Esophagus mucosa (tissue), 1 donor: ENCODE measurements at regions not wholly inside any gene's neighbourhood (a gene's known extent, or its start where the extent isn't known, plus 50 kb on each side); places are given as distances from the start of the nearest gene placed in this dataset.
"Not testable (repeated sequence)": the region's sequence is repeated elsewhere in the genome, so short reads cannot be mapped to it uniquely, and the experiment has no call there.

Experiments
- ATAC-seq: fragments of 200-7000 bp; cut with Tn5 transposase; one replicate; pipeline ENCODE4 v1.9.1; 2020
- donor health status: DM: yes; HTN: yes; CAD: no.

DNA sequence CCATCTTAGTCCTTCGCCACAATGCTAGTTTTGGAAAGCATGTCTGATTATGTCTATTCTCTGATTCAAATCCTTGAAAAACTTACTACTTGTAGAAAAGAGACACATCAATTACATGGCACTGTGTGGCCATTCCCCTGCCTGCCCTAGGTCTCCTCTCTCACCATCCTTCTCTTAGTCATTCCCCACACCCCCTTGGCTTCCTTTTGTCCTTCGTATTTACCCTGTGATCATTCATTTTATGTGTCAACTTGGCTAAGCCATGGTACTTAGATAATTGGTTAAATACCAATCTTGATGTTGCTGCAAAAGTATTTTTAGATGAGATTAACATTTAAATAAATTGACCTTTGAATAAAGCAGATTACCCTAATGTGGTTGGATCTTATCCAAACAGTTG lies 122.9 kb upstream of the CDH11 start:
- ATAC-seq, result no peak

DNA sequence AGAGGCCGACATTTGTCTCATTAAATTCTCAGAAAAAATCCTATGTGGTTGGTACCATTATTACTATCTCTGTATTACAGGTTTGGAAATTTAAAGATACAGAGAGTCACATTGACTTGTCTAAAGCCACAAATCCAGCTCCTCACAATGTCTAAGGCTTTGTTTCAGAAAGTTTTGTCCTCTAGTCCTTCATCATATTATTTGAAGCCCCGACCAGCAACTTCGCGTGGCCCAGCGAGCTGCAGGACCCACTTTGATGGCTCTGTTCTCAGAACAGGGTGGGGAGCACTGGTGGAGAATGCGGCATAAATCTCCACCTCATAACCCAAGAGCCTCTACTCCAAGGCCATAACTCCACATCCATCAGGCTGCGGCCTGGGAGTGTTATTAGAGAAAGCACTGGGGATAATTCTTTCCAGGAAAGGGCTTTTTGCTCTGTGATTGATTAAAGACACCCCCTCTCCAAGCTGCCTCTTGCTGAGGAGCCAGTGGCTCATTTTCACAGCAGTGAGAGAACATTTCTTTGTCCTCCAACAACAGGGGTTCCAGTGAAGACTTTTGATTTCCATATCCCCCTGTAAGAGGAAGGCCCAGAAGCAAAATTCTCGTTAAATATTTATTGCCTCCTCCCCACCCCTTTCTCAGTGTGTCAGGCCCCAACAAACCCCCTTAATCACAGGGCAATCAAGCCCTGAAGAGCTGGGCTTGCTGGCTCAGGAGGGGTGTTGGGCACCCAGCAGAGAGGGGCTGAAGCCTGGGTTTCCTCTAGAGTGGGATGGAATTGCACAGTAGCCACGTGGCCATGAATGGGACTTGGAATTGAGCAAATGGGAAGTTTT lies 113.7 kb upstream of the CDH11 start:
- no peak for ATAC-seq

DNA sequence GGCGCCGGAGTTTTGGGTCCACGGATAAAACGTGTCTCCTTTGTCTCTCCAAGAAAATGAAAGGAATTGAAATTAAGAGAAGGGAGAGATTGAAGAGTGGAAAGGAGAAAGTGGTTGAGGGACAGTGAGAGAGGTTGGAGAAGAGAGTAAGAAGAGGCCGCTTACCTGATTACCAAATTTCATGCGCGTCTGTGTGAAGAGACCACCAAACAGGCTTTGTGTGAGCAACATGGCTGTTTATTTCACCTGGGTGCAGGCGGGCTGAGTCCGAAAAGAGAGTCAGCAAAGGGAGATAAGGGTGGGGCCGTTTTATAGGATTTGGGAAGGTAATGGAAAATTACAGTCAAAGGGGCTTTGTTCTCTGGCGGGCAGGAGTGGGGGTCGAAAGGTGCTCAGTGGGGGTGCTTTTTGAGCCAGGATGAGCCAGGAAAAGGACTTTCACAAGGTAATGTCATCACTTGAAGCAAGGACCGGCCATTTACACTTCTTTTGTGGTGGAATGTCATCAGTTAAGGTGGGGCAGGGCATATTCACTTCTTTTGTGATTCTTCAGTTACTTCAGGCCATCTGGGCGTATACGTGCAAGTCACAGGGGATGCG lies 113.0 kb upstream of the CDH11 start:
- ATAC-seq, result not testable (repeated sequence)

DNA sequence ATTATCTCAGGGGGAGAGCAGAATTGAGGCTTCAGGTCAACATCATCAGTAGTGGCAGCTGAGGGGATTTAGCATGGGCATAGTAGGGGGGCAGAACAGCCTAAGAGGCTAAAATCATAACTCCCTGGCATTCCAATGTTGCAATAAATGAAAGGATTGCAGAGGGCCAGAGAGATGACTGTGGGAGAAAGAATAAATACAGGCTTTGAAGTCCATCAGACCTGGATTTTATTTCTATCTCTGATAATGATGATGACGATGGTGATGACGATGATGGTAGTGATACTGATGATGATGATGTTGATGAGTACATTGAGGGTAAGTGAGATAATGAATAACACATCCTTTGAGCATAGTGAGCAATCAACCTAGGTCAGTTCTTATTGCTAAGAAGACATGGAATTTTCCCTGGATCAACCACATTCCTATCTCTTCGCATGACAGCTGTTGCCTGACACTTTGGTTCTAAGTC lies 107.4 kb upstream of the CDH11 start:
- no peak for ATAC-seq

DNA sequence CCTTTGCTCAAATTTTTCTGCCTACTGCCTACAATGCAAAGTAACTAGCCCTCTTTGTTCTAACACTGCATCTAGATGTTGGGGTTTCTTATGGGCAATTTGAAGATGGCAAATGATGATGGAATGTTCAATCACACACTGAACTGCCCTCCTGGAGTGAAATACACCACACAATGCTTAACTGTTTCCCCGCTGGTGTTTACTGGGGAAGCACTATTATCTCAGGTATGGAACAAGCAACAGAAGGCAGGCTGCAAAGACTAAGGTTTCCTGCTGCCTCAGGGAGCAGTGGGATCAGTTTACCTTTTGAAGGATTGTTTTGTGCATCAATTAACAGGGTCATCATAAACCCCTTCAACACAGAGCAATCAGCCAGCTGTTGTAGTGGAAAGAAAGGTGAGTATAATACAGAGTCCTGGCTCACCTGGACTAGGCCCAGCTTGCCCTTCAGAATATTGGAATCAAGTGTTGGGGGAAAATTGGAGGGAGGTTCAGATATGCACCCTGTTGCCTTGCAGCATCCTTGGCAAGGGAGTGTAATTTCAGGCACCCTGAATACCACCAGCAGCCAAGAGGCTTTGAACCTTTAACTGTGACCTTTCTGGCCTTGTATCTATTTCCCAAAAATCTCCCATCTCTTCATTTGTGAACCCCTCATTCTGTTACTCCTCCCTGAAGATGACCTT lies 105.4 kb upstream of the CDH11 start:
- ATAC-seq, result no peak

DNA sequence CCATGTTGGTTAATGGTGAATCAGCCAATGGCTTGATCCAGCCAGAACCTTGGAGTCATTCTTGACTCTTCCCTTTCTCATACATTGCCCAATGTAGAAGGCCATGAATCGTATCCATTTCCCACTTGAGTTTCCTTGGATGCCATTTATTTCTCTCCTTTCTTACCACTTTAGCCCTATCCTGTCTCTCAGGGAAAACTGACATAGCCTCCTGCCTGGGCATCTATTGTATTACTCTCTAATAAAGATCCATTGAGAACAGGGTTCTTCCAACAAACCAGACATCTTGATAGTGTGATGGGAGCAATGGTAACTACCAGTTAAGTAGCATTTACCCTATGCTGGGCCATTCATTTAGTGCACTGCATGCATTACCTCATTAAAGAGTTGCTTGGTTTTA lies 104.2 kb upstream of the CDH11 start:
- no peak for ATAC-seq

DNA sequence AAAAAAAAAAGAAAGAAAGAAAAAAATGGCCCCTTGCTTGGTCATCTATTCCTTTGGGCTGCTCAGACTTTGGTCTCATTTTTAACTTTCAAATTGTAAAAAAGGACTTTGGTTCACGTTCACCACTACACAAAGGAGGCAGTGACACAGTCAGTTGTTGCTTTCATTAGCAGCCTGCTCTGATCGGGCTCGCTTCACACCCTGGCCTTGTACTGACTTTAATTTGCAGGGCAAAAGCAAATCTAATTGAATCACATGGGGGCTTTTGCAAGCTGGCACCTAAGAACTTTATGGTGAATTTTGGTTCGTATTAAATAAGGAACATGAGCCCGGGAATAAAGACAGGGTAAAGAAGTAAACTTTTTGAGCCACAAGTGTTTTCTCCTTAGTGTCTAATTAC lies 103.6 kb upstream of the CDH11 start:
- ATAC-seq, result no peak

DNA sequence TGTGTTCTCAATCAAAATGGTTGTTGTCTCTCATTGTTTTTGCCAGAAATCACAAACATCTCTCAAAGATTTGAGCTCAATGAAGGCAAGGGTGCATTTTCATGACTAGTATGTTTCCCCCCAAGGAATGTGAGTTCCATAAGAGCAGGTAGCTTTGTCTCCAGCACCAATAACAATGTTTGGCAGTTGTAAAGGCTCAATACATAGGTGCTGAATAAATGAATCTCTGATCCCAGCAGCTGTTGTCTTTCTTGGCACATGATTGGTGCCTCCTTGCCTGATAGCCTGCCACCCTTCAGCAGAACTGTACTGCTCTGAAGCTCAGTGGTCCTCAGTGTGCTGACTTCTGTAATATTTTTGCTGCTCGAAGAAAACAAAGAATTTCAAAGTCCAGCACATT lies 103.1 kb upstream of the CDH11 start:
- no peak for ATAC-seq

DNA sequence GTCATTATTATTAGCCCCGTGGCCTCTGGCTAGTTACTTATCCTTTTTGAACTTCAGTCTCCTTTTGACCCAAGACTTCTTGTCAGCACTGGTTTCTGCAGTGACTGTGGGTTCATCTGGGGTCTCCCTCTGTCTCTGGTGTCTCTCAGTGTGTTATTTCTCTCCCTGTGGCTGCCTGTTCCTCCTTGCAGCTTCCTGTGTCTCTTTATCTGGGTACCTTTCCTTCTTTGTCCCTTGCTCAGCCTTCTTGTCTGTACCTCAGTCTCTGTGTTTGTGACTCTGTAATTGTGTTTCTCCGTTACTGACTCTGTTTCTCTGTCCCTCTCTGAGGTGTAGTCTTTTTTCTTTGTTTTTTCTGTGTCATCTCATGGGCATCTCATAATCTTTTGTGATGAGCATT lies 102.6 kb upstream of the CDH11 start:
- ATAC-seq, result no peak

DNA sequence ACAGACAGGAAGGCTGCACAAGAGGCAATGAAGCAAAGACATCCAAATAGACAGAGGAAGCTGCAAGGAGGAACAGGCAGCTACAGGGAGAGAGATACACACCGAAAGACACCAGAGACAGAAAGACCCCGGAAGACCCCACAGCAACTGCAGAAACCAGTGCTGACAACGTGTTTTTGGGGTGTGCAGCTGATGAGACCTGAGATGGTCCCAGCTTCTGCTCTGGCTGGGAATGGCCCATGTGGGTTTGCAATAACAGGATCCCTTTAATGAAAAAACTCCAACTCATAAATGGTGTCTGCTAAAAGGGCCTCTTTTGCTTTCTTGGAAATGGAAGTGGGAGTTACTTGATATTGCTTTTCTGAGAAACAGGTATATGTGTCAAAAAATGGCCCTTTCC lies 101.5 kb upstream of the CDH11 start:
- no peak for ATAC-seq

DNA sequence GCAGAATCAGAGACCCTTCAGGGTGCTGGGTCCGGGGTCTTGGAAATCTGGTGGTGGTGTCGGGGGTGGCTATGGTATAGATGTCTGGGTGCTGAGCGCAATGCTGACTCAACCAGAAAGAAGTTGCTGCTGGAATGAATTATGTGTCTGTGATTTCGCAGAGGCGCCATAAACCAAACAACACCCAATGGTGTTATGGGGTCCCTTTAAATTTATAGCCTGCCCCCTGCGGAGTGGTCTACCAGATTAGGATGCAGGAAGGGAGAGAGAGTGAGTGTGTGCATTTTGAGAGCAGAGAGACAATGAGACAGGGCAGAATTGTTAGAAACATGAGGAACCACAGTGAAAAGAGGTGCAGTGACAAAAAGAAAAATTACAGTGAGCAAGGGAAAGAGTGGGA lies 100.7 kb upstream of the CDH11 start:
- no peak for ATAC-seq

DNA sequence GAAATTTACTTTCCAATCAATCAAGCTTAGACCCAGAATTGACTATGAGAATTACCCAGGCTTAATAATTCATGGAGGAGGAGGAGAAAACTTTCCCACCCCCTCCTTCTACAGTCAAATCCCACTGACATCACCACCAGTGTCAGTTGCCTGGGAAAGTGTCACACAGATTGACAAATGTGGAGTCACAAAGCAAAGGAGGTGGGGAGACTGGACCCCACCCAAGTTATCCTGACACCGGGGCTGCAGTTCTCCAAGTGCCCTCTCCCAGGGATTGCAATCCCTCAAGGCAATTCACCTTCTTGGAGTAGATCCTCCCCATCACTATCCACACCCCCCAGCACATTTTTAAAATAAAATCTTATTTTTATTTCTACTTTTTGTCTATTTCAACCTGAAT lies 100.2 kb upstream of the CDH11 start:
- no peak for ATAC-seq

DNA sequence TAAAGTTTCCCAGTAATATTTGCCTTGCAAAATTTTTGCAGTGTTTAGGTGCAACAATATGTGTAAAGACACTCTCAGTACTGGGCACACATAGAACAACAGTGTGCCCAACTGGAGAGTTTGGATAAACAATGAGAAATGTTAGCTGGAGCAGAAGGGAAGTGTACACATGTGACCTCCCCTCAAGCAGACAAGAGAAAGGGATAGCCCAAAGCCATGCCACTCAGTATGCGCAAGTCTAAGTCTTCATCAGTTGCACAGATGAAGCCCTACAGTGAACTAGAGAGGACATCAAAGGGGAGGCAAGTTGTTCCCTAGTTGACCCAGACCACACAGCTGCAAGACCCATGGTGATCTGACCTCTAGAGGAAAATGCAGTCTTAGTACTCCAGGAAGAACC lies 97.9 kb upstream of the CDH11 start:
- no peak for ATAC-seq

DNA sequence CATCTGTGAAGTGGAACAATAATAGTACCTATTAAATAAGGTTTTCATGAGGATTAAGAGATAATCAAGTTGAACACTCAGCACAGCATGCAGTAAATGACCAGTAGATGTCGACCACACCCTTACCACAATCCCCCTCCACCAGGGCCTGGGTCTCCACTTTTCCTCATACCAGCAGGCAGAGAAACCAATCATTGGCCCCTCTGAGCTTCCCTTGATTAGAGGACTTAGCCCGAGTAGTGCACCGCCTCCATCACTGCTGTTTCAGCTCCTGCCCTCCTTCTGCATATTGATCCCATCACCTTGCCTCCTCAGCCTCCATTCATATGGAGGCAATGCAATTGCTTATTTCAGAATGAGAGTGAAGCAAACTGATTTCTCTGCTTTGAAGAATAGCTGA lies 96.5 kb upstream of the CDH11 start:
- no peak for ATAC-seq

DNA sequence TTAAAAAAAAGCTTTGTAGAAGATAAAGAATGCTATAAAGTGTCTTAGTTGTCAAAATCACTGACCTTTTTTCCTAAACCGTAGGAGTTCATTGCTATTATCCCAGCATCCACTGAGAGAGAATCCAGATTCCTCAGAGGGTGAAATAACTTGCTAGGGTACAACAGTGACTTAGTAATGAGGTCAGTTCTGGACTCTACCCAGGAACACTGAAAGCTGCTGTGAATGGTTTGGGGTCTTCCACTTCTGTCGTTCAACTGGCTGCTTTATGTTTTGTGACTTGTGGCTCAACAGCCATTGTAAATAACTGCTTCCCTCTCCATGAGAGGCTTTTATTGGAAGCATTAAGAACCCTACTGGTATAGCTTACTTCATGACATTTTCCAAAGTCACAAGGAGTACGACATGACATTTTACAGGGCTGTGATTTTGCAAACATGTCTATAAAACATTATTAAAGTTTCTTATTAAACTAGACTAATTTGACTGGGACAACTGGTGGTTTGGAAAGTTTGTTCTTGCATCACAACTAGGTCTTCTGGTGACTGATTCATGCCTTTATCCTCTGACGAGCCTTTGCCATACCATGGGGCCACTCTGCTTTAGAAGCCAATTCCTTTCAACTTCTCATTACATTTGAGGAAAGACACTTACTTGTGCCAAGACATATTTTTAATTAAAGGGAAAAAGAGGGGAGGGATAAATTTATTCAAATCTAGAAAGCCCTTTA lies 92.2 kb upstream of the CDH11 start:
- no peak for ATAC-seq

DNA sequence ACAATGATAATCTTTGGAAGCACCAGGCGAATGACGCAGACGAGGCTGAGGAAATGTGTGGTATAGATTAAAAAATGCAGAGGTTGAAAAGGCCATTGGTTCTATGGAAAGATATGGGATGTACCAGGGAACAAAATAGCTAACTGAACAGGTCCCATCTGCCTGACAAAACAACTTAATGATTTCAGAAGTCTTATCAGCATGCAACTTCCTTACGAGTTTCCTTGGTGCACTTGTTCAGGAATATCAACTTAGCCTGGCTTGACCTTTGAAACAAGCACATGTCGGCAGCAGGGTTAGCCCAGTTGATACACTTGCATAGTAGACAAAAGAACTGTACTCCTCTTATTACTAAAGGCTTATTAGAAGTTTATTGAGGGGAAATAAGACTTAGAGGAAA lies 90.9 kb upstream of the CDH11 start:
- ATAC-seq, result no peak

DNA sequence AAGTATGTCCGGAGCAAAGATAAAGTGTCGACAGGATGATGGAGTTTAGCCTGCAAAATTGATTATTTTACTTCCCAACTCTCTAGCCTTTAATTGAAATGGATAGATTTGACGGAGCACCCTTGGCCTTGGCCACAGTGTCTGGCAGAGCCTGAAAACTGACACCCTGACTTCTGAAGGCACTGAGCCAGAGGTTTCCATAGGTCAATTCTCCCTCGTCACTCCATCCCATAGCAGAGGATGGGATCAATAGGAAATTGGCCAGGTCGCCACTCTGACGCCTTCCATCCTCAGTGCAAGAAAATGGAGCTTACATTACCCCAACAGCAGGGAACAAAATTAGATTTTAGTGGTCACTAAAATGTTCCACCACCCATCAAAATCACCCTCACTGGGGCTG lies 90.4 kb upstream of the CDH11 start:
- ATAC-seq, result no peak

DNA sequence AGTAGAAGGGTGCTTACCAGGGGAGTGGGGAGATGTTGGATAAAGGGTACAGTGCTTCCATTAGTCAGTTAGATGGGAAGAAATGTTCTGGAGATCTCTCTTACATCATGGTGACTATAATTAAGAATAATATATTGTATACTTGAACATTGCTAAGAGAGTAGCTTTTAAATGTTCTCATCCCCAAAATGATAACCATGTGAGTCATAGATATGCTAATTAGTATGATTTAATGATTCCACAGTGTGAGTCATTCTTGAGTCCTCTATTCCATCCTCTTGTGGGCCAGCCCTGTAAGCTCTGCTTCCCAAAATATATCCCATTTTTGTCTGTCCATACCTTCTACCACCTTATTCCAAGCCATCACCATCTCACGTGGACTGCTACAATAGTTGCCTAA lies 80.6 kb upstream of the CDH11 start:
- no peak for ATAC-seq

DNA sequence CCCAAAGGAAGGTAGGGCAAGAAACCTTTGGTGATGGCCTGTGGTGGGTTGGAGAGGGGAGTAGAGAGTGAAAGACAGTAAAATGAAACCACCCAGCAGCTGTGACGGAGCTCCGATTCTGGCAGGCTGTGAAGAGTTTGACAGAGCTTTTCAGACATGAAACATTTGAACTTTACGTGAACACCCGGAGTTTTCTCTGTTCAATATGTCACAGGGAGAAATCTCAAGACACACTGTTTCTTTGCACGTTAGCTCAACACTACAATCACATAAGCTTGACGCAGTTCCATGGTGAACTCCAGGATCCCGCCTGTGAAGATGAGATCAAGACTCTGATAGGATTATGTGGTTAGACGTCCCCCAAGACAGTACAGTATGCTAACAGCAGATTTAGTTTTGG lies 79.6 kb upstream of the CDH11 start:
- ATAC-seq, result no peak

DNA sequence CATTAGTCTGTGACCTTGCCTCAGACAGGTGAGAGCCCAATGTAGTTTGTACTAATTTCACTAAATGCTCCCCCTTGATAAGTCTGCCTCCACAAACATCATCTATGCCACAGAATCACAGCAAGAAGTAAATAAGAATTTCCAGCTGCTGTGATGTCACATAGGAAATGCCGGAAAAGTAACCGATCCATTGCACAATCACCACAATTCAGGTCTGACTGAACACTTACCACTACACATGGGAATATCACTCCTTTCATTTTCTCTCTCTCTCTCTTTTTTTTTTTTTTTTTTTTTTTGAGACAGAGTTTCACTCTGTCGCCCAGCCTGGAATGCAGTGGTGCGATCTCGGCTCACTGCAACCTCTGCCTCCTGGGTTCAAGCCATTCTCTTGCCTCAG lies 79.0 kb upstream of the CDH11 start:
- no peak for ATAC-seq

DNA sequence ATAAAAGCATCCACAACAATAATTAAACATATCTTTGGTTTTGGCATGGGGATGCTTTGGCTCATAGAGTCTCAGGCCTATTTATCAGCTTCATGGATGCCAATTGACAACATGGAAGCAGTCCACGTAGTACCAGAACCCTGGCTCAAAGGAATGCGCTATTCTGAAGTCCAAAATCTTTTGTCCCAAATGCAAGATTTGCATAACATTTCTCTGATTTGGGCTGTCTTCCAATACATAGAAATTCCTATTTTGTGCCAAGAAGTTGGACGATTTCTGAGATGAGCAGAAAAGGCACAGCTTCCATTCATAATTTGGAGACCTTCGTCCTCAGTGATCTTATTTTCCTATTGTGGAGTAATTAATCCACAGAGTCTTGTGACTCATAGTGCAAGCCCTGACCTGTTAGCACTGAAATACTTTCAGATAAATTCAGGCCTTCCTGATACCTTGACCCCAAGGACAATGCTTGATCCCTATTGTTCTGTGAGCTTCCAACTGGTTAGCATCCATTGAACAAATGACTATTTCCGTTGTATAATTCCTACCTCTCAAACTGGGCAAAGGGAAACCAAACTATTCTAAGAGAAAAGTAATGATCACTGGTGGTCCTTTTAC lies 78.4 kb upstream of the CDH11 start:
- ATAC-seq, result no peak

DNA sequence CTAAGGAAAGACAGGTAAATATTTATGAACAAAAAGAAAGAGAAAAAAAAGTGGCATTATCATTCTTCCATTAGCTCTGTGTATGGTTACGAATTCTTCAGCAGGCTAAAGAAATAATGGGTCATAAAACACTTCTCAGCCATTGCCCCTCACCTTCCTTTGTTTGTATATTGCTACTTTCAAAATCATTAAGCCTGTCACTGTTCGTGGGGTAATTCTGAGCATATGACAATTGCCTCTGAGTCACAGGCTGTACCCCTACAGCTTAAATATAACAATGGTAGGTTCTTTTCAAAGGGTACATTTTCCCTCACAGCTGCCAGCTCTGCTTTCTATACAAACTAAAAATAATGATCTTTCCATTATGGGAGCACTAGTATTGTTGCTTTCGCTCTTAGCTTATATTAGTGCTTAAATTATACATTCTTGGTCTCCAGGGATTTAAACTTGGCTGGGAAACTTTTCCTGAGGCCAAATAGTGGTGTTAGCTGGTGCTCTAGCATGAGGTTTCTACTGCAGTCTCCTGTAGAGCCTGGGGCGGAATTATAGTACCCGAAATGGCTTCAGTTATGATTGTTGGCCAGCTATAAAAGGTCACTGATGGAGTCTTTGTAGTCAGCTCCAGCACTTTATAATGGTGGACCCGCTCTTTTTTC lies 74.7 kb upstream of the CDH11 start:
- ATAC-seq, result no peak
